Midbrain (tissue), 1 donor: ENCODE measurements at regions not wholly inside any gene's neighbourhood (a gene's known extent, or its start where the extent isn't known, plus 50 kb on each side); places are given as distances from the start of the nearest gene placed in this dataset.

ENCODE experiments used
- DNase-seq: peaks from one replicate; lab custom pipeline; 2025; lab: John Stamatoyannopoulos, UW

DNA sequence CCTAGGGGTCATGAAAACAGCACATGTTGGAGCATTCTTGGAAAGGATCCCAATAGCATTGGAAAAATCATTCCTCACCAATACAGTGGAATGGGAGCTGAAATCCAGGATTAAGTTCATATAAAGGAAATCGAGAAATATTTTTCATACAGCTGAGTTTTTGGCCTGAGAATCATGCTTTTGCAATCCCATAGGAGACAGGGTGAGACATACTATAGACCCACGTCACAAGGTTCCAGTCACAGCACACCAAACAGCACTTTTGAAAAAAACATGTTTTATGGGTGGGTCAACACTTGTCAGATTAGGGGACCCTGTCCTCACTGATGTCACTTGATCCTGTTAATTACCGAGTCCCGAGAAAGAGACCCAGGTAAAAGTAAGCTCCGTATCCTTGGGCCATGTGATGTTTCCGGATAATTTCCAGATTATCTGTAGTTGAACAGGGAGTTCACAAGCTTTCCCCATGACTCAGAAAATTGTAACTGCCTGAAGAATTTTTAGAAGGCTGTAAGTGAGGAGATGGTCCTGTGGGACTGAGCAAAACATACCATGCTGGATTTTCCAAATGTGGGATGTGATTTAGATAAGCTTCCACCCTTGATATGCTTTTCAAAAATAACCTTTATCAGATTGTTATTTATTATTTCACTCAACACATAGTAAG lies 80.9 kb upstream of the TLR3 start:
- DNase-seq, result no peak

DNA sequence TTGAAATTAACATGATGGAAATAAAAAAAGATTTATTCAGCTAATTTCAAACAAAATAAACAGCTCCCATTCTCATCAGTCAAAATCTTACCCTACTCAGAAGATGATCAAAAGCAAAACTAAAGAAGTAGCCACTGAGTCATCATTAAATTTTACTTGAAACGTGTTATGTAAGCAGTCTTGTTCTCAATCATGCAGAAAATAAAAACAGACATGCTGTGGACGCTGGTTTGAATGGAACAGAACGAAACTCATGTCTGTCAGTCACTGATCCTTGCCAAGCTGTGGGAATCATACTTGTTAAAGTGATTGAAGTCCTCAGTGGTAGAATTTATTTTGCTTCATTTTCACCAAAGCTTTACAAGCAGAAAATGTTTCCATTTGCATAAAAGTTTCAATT lies 77.2 kb upstream of the TLR3 start:
- no peak for DNase-seq

DNA sequence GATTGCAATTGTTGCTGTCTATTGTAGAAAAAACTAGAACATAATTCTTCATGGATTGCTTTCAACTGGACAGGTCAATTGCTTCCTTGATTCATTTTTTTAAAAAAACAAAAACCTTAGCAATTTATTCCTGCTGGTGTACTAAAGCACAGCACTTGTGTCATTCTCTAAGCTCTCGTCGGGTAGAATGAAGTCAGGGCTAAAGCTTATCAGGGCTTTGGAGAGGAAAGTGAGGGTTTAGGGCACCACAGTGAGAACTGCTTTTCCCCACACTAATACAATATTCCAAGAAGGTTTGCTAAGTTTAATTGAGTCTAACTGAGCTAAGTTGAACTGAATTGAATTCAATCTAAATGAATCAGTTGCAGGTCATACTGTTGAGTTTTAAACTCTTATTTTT lies 76.4 kb upstream of the TLR3 start:
- DNase-seq, result no peak

DNA sequence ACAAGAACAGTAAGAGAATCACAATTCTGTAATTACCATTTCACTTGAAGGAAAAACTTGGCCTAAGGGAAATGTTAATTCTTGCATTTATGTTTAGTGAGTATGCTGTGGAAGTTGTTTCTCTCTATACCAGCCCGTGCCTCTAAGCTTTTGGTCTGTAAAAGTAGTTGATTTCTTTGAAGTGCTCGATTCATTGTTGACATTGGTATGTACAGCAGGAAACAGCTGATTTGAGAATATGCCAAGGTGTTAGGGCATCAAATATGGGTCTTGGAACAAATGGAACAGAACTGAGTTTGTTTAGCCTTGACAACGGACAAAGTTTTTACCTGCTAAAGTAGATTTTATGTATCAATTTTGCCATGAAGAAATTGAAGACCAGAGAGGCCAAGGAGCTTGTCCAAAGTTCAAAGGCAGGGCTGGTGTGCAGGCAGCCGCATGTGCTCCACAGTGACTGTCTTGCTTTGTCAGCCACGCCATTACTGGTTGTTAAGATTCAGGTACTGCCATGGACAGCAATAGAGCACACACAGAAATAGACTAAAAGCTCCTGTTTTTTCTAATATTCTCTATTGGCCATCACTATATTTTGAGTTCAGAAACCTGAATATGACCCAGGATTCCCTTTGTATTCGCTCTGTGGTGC lies 75.5 kb upstream of the TLR3 start:
- DNase-seq, result no peak

DNA sequence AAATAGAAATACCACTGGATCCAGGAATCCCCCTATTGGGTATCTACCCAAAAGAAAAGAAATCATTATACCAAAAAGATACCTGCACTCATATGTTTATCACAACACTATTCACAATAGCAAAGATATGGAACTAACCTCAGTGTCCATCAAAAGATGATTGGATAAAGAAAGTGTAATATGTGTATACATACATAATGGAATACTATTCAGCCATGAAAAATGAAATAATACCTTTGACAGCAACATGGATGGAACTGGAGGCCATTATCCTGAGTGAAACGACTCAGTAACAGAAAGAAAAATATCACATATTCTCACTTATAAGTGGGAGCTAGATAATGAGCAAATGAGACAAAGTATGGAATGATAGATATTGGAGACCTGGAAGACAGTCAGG lies 74.2 kb upstream of the TLR3 start:
- no peak for DNase-seq

DNA sequence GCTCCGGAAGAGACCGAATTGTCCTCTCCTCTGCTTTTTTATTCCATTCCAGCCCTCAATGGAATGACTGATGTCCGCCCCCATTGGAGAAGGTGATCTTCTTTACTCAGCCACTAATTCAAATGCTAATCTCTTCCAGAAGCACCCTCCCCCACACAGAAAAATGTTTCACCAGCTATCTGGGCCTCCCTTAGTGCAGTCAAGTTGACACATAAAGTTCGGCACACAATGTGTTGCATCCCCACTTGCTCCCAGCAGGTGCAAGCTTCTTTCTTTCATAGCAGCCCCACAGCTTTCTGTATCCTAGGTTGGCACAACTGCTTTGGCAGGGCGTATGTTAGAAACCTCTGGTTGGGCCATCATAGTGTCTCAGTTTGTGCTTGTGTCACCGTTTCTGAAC lies 73.3 kb upstream of the TLR3 start:
- no peak for DNase-seq

DNA sequence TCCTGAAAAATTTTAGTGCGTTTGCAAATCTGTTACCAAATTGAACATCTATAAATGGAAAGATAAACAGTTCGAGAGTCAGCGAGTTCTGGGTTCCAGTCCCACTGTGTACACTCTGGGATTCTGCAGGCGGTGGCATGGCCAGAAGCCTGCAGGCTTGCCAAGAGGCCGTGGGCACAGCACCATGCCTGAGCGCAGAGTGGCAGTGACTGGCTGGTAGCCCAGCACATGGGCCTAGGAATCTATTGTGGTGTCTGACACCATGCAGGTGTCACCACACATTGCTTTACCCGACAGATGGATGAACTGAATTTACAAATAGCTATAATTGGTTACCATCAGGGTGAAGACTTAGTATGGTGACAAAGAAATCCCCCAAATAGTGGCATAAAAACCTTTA lies 71.7 kb upstream of the TLR3 start:
- no peak for DNase-seq

DNA sequence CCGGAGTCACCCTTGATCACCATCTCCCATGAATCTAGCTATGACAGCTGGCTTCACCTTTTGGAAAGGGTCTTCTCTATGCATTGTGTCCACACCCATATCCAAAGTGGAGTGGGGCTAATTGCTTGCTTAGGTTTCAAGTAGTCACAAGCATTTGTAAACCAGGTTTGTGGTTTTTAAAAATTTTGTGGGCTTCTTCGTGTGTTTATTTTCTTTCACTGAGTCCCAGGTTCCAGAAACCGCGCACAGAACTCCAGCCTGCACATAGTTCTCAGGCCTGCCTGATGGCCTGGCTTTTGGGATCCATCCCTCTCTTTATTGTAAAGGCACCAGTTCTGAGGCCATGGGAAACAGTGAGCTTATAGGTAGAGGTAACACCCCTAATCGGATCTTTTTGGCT lies 70.2 kb upstream of the TLR3 start:
- DNase-seq, result no peak

DNA sequence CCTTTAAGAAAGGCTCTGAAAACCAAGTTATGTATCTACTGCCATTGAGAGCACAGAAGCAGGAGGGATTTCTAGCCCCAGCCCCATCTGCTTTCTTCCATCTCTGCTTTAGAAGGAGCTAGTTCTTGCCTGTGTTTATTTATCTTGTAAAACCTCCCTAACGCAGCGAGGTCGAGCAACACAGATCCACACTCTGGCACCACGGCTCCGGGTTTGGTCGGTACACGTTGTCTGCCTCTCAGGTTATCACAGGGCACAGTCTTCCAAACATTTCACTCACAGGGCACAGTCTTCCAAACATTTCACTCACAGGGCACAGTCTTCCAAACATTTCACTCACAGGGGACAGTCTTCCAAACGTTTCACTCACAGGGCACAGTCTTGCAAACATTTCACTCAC lies 69.7 kb upstream of the TLR3 start:
- DNase-seq, result no peak

DNA sequence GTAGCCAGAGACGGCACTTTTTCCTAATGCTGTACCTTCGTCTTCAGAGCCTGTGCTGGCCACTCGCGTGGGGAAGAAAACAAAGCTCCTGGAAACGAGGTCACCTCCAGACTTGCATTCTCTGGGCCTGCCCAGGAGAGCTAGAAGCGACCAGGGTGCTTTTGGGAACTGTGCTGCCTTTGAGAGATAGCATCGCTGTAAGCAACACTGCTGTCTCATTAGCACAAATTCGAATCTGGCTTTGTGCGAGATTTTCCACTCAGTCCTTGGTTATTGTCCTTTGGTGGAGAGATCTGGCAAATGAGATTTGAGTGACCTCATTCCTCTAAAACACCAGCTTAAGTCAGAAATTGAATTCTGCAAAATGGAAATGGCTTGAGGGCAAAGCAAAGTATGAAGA lies 66.1 kb upstream of the TLR3 start:
- DNase-seq, result no peak

DNA sequence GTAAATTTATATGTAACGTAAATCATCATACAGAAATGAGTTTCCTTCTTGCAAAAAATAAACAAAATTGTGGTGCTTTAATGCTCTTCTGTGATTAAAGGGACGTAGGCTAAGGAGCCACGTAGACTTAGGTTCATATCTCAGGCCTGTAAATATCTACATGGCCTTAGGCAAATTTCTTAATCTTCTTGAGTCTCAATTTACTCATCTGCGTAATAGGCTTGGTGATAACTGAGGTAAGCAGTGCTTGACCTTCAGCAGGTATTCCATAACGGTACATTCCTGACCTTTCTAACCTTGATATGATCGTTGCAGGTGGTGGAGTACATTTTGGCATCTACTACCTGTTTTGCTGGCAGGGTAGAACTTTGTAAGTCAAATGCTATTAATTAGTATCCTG lies 65.2 kb upstream of the TLR3 start:
- no peak for DNase-seq

DNA sequence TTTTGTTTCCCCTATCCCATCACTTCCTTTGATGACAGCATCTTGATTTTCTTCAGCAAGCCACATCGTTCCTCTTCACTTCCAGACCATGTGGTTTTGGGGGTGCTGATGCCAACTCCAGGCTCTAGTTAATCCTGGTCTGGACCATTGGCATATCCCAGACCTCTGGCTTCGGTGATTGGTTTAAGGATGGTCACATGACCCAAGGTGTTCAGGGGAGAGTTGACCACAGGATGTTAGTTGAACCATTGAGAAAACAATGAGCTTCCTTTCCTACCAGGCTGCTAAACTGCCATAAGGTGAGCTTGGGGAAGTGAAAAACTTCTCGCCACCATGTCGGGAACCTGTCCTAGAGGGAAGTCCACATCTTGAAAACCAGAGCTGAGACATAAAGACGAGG lies 60.9 kb upstream of the TLR3 start:
- no peak for DNase-seq

DNA sequence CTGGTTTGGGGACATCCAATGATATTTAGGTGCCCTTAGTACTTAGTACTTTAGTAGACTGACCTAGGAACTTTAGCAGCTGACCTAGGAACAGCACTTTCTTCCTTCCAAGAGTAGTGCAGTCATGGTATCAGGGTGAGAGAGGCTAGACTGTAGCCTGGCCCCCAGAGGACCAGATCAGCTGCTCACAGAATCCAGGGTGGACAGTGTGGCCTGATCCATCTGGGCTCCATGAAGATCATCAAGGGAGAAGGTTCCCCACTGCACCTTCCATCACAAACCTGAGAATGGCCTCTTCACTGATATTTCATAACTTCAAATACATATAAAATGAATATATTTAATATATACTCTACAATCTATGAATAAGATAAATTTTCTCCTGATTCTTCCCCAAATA lies 59.0 kb upstream of the TLR3 start:
- DNase-seq, result no peak

DNA sequence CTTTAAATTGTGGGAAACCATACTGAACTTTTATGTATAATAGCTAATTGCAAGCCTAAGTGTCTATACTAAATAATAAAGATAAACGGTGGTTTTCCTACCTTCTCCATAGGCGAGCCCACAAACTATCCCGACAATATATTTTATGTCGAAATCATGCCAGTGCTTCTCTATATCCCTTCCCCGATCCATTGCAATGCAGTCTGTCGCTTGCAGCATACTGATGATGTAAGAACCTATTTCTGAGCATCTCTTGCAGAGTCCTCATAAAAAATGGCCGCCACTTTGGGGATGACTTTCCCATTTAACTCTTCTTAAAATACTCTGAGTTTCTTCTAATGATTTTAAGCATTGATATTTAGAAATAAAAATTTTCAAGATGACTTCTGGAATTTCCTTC lies 58.1 kb upstream of the TLR3 start:
- DNase-seq, result no peak

DNA sequence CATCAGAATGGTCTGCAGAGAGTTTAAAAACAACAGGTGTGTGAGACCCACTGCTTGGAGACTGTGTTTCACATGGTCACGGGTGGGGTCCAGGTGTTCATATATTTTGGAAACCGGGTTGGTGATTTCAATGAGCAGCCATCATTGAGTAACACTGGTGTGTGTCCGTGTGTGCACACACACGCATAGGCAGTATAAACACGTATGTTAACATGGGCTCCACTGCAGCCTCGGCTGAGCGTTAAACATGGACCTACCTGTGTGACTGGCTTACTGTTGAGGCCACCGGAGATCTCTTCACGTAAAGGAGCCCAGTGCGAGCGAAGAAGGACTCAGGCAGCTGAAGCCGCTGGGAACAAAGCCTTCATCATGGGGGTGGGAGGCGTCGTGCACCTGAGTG lies 56.9 kb upstream of the TLR3 start:
- DNase-seq, result no peak

DNA sequence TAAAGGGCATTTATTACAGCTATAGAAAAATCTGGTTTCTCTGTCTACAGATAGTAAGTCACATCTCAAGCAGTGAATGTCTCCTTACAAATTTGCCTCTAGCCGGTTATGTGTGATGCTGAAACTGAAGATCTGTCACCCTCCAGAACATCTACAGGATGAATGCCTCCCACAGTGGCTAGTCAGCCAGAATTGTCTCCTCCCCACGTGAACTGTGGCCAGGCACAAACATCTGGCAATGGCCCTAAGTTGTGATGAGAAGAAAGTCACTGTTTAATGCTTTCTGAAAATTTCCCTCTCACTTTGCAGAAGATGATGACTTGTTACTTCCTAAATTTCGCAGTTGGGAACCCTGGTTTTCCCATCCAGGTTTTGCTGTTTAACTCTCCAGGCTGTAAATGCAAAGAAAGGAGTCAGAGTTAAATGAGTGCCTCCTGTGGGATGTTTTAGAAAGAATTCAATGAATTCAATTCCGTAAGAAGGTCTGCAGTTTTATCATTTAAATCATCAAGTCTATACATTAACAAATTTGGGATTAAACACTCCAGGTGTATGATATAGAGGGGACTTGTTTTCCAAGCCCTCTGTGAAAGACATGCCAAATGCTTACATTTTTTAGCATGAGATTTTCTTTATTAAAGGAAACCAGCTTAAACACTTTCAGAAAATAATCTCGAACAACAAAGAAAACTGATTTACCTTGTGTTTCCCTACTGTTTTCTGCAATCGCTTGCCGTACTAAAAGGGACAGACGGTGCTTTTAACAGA lies 55.4 kb upstream of the TLR3 start:
- DNase-seq, result no peak

DNA sequence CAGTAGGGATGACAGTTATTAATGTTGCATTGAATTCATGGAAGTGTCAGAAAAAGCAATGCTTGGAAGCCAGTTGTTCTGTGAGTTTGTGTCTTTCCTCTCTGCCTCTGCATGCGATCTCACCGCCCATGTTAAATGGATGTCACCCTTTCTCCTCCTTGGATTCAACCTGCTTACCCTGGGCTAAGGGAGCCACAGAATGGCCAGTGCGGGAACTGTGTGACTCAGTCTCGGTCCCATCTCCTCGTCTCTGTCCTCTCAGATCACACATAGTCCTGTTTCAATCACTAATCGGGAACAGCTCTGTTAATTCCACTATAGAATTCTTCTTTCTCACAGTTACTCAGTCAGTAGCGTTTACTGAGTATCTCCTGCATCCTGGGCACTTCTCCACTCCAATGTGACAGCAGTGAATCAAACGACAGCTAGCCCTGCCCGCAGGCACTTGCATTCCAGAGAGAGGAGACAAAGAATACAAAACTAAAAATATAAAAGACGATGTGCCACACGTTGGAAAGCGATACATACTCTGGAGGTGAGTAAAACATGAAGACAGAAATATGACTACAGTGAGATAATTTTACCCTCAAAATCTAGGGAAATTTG lies 53.6 kb upstream of the TLR3 start:
- DNase-seq, result no peak

DNA sequence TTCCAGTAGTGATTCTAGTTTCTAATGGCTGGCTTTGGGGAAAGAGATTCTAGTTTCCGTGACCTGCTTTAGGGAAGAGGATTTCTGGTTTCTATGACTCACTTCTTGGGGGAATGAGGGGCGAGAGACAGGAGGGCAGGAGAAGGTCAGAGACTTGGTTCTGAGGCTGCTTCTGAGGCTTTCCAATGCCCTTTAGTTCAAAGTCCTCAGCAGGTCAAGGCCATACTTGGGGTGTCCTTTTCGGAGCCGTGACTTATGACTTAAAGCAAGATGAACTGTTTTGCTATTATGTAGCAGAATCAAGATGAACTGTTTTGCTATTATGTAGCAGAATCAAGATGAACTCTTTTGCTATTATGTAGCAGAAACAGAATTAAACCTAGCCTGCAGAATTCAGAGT lies 52.2 kb upstream of the TLR3 start:
- no peak for DNase-seq

DNA sequence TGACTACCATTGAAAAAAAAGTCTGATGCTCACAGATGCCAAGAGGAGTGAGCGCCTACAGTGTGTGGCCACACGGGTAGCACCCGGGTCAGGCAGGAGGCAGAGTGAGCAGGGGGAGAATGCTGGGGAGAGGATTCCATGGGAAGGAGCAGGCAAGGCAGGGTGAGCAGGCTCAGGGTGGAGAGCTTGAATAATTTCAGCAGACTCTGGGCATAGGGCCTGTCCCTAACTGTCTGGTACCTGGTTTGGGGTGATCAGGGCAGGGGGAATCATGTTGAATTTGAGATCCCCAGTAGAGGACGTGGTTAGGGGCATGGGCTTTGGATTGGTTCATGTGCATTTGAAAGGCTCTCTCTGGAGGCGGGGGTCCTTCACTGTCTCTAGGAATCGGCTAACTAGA lies 51.2 kb upstream of the TLR3 start:
- no peak for DNase-seq

DNA sequence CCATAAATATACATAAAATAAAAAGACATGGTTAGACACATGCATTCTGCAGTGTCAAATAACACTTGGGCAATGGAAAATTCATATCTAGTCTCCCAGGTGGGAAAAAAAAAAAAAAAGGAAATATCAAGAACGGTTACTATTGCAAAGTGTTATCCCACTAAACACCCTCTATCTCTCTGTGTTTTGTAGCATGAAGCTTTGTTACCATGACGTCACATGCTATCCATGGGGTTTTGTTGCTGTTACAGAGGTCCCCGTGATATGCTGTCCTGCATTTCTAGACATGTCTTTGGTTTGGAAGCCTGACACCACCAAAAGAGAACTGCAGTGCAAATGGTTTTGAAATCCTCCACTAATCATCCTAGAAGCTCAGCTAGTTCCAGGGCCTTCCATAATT lies 50.7 kb upstream of the TLR3 start:
- no peak for DNase-seq

DNA sequence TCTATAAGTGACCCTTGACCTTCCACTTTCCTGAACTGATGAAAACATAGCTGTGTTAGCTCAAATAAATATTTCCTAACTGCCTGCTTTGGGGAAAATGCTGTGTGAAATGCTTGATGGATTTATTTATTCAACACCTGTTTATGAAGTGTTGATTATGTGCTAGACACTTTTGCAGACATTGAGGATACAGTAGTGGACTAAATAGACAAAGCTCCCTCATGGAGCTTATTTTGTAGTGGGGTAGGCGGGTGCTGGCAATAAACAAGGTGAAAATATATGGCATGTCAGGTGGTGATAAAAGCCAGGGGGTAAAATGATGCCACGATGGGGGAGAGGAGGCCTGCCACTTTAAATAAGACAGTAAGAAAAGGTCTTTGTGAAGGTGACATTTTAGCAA lies 50.2 kb upstream of the TLR3 start:
- DNase-seq, result no peak
